Panc1 (cell line): ENCODE measurements at regions not wholly inside any gene's neighbourhood (a gene's known extent, or its start where the extent isn't known, plus 50 kb on each side); places are given as distances from the start of the nearest gene placed in this dataset.

Experiments used
- ATAC-seq: fragments of 200-7000 bp; cut with Tn5 transposase; 2 replicates; pipeline ENCODE4 v1.9.1; 2020; ENCODE audit warnings: mild to moderate bottlenecking, moderate library complexity
- BruUV-seq: library from RNA; stranded (reverse); fragments of 400-500 nt; replicated peaks from 2 replicates; lab custom pipeline; 2021; lab: Mats Ljungman, UMichigan
- CTCF ChIA-PET: fragments of 300-600 bp; sonication (Branson Sonifier 250); formaldehyde crosslinking; loops from one replicate; lab custom pipeline; 2022; ENCODE audit warnings: antibody characterized with exemption; lab: Charles Lee
- POLR2A ChIA-PET: fragments of 300-600 bp; sonication (Branson Sonifier 250); formaldehyde crosslinking; loops from one replicate; lab custom pipeline; 2022; ENCODE audit warnings: antibody characterized with exemption; lab: Charles Lee
- DNase-seq: peaks from one replicate; pipeline ENCODE4 v3.0.0-alpha.2; 2010; ENCODE audit warnings: low read depth, low spot score
- H3K27ac ChIP-seq: 2 replicates; pipeline ENCODE4 v1.5.1; 2011; ENCODE audit warnings: mild to moderate bottlenecking, low read length, inconsistent platforms
- H3K27me3 ChIP-seq: fragments of 200-500 bp; sonication (Bioruptor generic); 2 replicates; pipeline ENCODE4 v1.6.0; 2014; ENCODE audit warnings: low read length, inconsistent platforms; ENCODE audit not compliant: control insufficient read depth, insufficient read depth
- H3K36me3 ChIP-seq: fragments of 200-500 bp; sonication (Bioruptor generic); 2 replicates; pipeline ENCODE4 v1.5.1; 2014; ENCODE audit warnings: inconsistent platforms, mild to moderate bottlenecking, low read length, moderate library complexity; ENCODE audit not compliant: control insufficient read depth, insufficient read depth
- H3K4me1 ChIP-seq: 2 replicates; pipeline ENCODE4 v1.5.1; 2011; ENCODE audit warnings: inconsistent platforms, mild to moderate bottlenecking, low read length, moderate library complexity; ENCODE audit not compliant: control insufficient read depth, insufficient read depth
- H3K4me3 ChIP-seq, 2 experiments: 2 replicates each; pipeline ENCODE4 v1.5.1; 2011 to 2012; ENCODE audit warnings: low read depth in 2 of 2, low read length in 2 of 2, mild to moderate bottlenecking in 2 of 2, inconsistent platforms in 1 of 2, moderate library complexity in 1 of 2
- H3K9me3 ChIP-seq: fragments of 200-500 bp; sonication (Bioruptor generic); 2 replicates; pipeline ENCODE4 v1.5.1; 2014; ENCODE audit warnings: low read depth, mild to moderate bottlenecking, inconsistent platforms, low read length, moderate library complexity; ENCODE audit not compliant: control insufficient read depth, insufficient read depth
- CTCF ChIP-seq: fragments of 450-650 bp; IDR thresholded peaks from 2 replicates; pipeline ENCODE4 v1.5.1; 2017; ENCODE audit warnings: mild to moderate bottlenecking
- POLR2AphosphoS5 ChIP-seq: IDR thresholded peaks from 2 replicates; pipeline ENCODE4 v1.6.1; 2012; ENCODE audit warnings: mild to moderate bottlenecking, low read depth, low read length, moderate library complexity
- REST ChIP-seq, 2 experiments: IDR thresholded peaks; 2 replicates each; pipeline ENCODE4 v1.6.1; 2011 to 2012; ENCODE audit warnings: low read depth in 2 of 2, control low read depth in 1 of 2, low read length in 1 of 2, mild to moderate bottlenecking in 1 of 2, moderate library complexity in 1 of 2; ENCODE audit not compliant: insufficient read depth in 1 of 2
- SIN3A ChIP-seq: IDR thresholded peaks from 2 replicates; pipeline ENCODE4 v1.6.1; 2012; ENCODE audit warnings: low read depth, mild to moderate bottlenecking, low read length, moderate library complexity, borderline replicate concordance; ENCODE audit not compliant: insufficient read depth
- TCF7L2 ChIP-seq: IDR thresholded peaks from 2 replicates; pipeline ENCODE4 v1.6.1; 2011; ENCODE audit warnings: mild to moderate bottlenecking, low read depth, low read length, inconsistent platforms
- in situ Hi-C: cut with HindIII; loops from 2 replicates; pipeline ENCODE4 v1.10.0; 2016; ENCODE audit warnings: low sequenced_read_pairs, low pct_unique_long_range_greater_than_20kb
- intact Hi-C: fragments of 100-400 bp; cut with micrococcal nuclease; formaldehyde crosslinking; loops from one replicate; pipeline ENCODE4 v1.10.0; 2022; ENCODE audit not compliant: unreplicated experiment

- Histone ChIP-seq H3K27ac (no peak overlapping the region), H3K36me3 (no peaks in the 10 kb centered on the region), H3K4me1 (no peaks in the 10 kb centered on the region), H3K9me3 (no peaks in the 10 kb centered on the region), H3K4me3 (no peak overlapping the region), H3K27me3 (no peaks in the 10 kb centered on the region)
- no peak for TF ChIP-seq TCF7L2
- ChIA-PET CTCF (no interaction called here), POLR2A (no interaction called here)
- no peak for ATAC-seq
- intact Hi-C loops = no loop called here
- in situ Hi-C loops = no loop called here
- DNase-seq = no peak
- no TSS peak for BruUV-seq
These were observed 762.3 kb downstream of the C6orf118 start for GRCh38 chr6:164547076-164547475.

GRCh38 chr6:164546263-164546662 is 763.1 kb downstream of the C6orf118 start:
- no peaks in the 10 kb centered on the region for H3K36me3 ChIP-seq
- ChIA-PET POLR2A (no interaction called here), CTCF (no interaction called here)
- no TSS peak for BruUV-seq
- in situ Hi-C loops (no loop called here), intact Hi-C loops (no loop called here)
- TF ChIP-seq REST (IDR thresholded peaks at IDR 0.05; ENCODE audit: insufficient read depth in 1 of 2, low read depth in 2 of 2, low read length in 1 of 2) = no peak
- no peak for TF ChIP-seq SIN3A
- TF ChIP-seq POLR2AphosphoS5 = no peak
- no peak for TF ChIP-seq CTCF
- TF ChIP-seq TCF7L2 = no peak
- no peak overlapping the region for H3K4me3 ChIP-seq
- no peaks in the 10 kb centered on the region for H3K27me3 ChIP-seq
- H3K4me1 ChIP-seq = no peaks in the 10 kb centered on the region
- ATAC-seq (no peak), DNase-seq (no peak)
- no peak overlapping the region for H3K27ac ChIP-seq
- H3K9me3 ChIP-seq = no peaks in the 10 kb centered on the region

GRCh38 chr6:164534070-164534766 is 775.2 kb downstream of the C6orf118 start:
- H3K36me3 ChIP-seq = no peaks in the 10 kb centered on the region
- TF ChIP-seq CTCF = no peak
- no TSS peak for BruUV-seq
- ChIA-PET CTCF (no interaction called here), POLR2A (no interaction called here)
- no peak for ATAC-seq
- in situ Hi-C loops (no loop called here), intact Hi-C loops (no loop called here)
- H3K4me3 ChIP-seq = no peak overlapping the region
- no peaks in the 10 kb centered on the region for H3K4me1 ChIP-seq
- no peaks in the 10 kb centered on the region for H3K27me3 ChIP-seq
- no peak for DNase-seq
- H3K9me3 ChIP-seq = no peaks in the 10 kb centered on the region
- H3K27ac ChIP-seq = no peak overlapping the region
